Sigmoid colon (tissue), 4 donors: ENCODE measurements at regions not wholly inside any gene's neighbourhood (a gene's known extent, or its start where the extent isn't known, plus 50 kb on each side); places are given as distances from the start of the nearest gene placed in this dataset.

Experiments
- CTCF ChIP-seq, 4 experiments: fragments of 450-650 bp in 3 of 4; fragments of 200-600 bp in 1 of 4; IDR thresholded peaks; one replicate each; pipeline ENCODE4 v1.5.1; 2016 to 2019; ENCODE audit warnings: antibody characterized with exemption in 4 of 4, mild to moderate bottlenecking in 3 of 4, moderate library complexity in 2 of 4
- EP300 ChIP-seq, 4 donors: sonication (generic); formaldehyde crosslinking; IDR thresholded peaks; one replicate each; pipeline ENCODE4 v1.6.1; 2017; ENCODE audit warnings: antibody characterized with exemption in 4 of 4
- POLR2A ChIP-seq, 2 donors: fragments of 450-650 bp; IDR thresholded peaks; one replicate each; pipeline ENCODE4 v1.6.1; 2016; ENCODE audit warnings: antibody characterized with exemption in 2 of 2, mild to moderate bottlenecking in 2 of 2, moderate library complexity in 2 of 2
- POLR2AphosphoS5 ChIP-seq, 4 donors: sonication (generic); formaldehyde crosslinking; IDR thresholded peaks; one replicate each; pipeline ENCODE4 v1.6.1; 2017; ENCODE audit warnings: antibody characterized with exemption in 4 of 4

- TF ChIP-seq CTCF (IDR thresholded peaks at IDR 0.05) (no peak), POLR2A (IDR thresholded peaks at IDR 0.05) (no peak), EP300 (IDR thresholded peaks at IDR 0.05) (no peak), POLR2AphosphoS5 (IDR thresholded peaks at IDR 0.05) (no peak)
Observed at GRCh38 chr2:39503277-39503676, 66.2 kb upstream of the MAP4K3 start.
